ENCODE measurements at regions not wholly inside any gene's neighbourhood (a gene's known extent, or its start where the extent isn't known, plus 50 kb on each side); places are given as distances from the start of the nearest gene placed in this dataset.

DNA sequence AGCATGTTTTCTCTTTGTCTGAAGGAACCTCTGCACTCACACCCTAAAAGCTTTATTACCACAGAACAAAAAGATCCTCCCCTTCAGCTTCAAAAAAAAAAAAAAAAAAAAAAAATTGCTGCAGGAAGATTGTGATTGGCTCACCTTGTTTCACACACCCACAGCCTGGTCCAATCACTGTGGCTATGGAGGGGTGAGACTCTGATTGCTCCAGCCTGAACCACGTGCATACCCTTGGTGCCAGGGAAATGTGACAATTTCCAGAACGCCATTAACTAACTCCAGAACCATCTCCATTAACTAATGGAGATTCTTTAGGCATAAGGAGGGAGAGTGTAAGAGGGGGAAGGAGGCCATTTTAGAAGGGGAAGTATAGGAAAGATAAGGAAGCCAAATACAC is 106.5 kb upstream of the CRBN start:
- no peaks in the 10 kb centered on the region for H3K36me3 Mint-ChIP-seq (ENCODE audit: low read depth)
- H3K27ac Mint-ChIP-seq = no peak overlapping the region
- H3K9me3 Mint-ChIP-seq = no peaks in the 10 kb centered on the region
- no peaks in the 10 kb centered on the region for H3K4me1 Mint-ChIP-seq (ENCODE audit: low read depth)
- no peak for DNase-seq (ENCODE audit: low spot score)
- peaks cover 2% of the 10 kb centered on the region for H3K27me3 Mint-ChIP-seq (ENCODE audit: low read depth)
- no peak overlapping the region for H3K4me3 Mint-ChIP-seq

DNA sequence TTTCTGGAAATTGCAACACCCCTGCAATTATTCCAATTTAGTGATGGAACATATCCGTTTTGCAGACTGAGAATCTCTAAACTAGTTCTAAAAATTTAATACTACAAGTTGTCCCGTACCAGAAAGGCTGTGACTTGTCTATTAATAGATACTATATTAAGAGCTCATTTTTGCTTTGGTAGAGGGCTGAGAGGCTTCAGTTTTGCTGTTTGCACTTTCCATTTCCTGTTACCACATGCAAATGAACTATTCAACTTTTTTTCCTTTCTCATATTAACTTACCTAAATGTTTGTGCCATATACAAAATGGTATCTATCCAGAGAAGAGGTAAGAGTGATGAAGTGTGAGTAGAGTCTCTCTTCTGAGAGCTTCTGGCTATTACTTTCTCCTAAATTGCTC is 101.5 kb upstream of the CRBN start:
- H3K4me3 Mint-ChIP-seq = no peak overlapping the region
- H3K36me3 Mint-ChIP-seq (ENCODE audit: low read depth) = no peaks in the 10 kb centered on the region
- H3K4me1 Mint-ChIP-seq (ENCODE audit: low read depth) = no peaks in the 10 kb centered on the region
- peaks cover 2% of the 10 kb centered on the region for H3K27me3 Mint-ChIP-seq (ENCODE audit: low read depth)
- H3K27ac Mint-ChIP-seq = no peak overlapping the region
- DNase-seq (ENCODE audit: low spot score) = no peak
- H3K9me3 Mint-ChIP-seq = no peaks in the 10 kb centered on the region

DNA sequence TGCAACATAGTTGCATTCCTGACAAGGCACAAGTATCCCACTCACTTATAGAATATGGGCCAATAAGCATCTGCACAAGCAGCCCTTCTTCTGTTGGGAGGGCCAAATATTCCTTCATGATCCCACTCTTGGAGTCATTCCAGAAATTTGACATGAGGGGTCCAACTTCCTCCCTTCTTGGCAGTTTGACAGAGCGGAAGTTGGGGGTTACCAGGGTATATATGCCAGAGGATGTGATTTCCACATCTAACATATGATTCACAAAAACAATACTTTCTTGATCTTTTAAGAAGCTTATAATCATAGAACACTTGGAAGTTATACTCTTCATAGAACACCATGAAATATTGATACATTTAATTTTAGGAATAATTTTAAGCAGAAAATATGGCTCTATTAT is 100.9 kb upstream of the CRBN start:
- Mint-ChIP-seq H3K36me3 (ENCODE audit: low read depth) (no peaks in the 10 kb centered on the region), H3K9me3 (no peaks in the 10 kb centered on the region), H3K27me3 (ENCODE audit: low read depth) (peaks cover 2% of the 10 kb centered on the region), H3K4me3 (no peak overlapping the region), H3K4me1 (ENCODE audit: low read depth) (no peaks in the 10 kb centered on the region), H3K27ac (no peak overlapping the region)
- no peak for DNase-seq (ENCODE audit: low spot score)

DNA sequence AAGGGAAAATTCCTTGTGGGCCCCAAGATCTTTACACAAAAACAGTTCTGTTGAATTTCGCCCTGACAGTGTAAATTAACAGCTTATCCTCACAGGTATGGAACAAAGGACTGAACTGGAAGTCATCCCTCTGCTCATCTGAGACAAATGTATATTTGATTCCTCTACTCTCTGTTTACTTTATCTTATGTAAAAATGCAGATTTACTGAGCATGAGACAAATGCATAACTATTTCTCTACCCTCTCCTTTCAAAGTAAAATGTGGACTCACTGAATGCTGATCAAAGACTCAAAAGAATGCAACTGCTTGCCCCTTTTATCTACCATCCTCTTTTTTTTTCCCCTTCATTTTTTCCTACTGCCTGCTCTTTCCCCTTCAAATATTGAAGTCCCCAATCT is 98.6 kb upstream of the CRBN start:
- no peak overlapping the region for H3K4me3 Mint-ChIP-seq
- DNase-seq (ENCODE audit: low spot score) = no peak
- H3K27me3 Mint-ChIP-seq (ENCODE audit: low read depth) = no peaks in the 10 kb centered on the region
- H3K4me1 Mint-ChIP-seq (ENCODE audit: low read depth) = no peaks in the 10 kb centered on the region
- H3K9me3 Mint-ChIP-seq = no peaks in the 10 kb centered on the region
- H3K36me3 Mint-ChIP-seq (ENCODE audit: low read depth) = no peaks in the 10 kb centered on the region
- H3K27ac Mint-ChIP-seq = no peak overlapping the region

DNA sequence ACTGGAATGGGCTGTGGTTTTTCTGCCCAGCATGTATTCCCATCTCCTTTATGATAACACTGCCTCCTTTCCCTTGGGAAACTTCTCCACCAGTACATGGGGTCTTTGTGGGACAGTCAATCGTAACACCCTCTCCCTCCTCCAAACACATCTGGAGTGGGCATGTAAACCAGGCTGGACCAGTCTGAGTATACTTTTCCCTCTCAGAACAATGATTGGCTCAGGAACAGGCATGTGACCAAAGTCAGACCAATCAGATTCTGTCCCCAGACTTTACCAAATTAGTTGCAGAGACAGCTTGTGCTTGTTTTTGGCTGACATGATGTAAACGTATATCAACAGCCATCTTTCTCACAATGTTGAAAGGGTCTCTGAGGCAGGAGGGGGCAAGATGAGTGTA is 97.1 kb upstream of the CRBN start:
- H3K36me3 Mint-ChIP-seq (ENCODE audit: low read depth) = no peaks in the 10 kb centered on the region
- H3K4me3 Mint-ChIP-seq = no peak overlapping the region

DNA sequence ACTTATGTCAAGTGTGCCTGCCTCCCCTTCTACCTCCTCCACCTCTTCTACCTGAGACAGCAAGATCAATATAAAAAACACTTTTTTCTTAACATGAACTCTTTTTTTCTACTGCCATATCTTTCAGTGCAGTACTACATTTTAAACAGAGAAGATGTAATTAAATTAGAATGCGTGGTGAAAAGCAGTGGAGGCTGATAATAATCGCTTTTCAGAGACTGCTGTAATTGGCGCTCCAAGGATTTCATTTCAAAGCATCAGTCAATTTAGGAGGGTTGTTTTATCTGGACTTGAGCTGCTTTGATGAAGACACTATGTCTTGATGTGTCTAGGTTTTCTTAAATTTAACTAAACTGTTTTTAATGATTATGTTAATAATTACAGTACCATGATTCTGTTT is 85.3 kb upstream of the CRBN start:
- Mint-ChIP-seq H3K36me3 (ENCODE audit: low read depth) (no peaks in the 10 kb centered on the region), H3K9me3 (no peaks in the 10 kb centered on the region), H3K27me3 (ENCODE audit: low read depth) (no peaks in the 10 kb centered on the region), H3K27ac (no peak overlapping the region), H3K4me1 (ENCODE audit: low read depth) (no peaks in the 10 kb centered on the region), H3K4me3 (no peak overlapping the region)
- DNase-seq (ENCODE audit: low spot score) = no peak

More for the DNA sequence above, 97.1 kb upstream of the CRBN start:
- Mint-ChIP-seq H3K4me1 (ENCODE audit: low read depth) (no peaks in the 10 kb centered on the region), H3K27me3 (ENCODE audit: low read depth) (no peaks in the 10 kb centered on the region), H3K27ac (no peak overlapping the region), H3K9me3 (no peaks in the 10 kb centered on the region)
- DNase-seq (ENCODE audit: low spot score) = no peak

DNA sequence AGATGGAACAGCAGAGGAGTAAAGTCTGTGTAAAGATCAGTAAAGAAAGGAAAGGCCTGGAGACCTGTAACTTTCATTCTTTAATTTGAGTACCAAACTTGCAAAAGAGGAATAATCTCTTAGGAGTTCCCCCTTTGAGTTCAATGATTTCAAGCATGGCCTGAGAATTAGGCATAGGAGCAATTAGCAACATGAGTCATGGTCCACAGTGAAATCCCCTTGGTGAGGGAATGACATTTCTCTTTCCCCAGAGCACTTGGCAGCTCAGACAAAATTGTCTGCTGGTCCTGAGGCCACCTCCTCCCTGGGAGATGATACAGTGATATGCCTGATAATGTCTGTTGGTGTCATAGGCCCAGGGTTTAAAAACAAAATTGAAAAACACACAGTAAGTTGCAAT is 81.4 kb upstream of the CRBN start:
- no peak overlapping the region for H3K27ac Mint-ChIP-seq
- no peaks in the 10 kb centered on the region for H3K27me3 Mint-ChIP-seq (ENCODE audit: low read depth)
- no peaks in the 10 kb centered on the region for H3K36me3 Mint-ChIP-seq (ENCODE audit: low read depth)
- H3K9me3 Mint-ChIP-seq = no peaks in the 10 kb centered on the region
- no peak for DNase-seq (ENCODE audit: low spot score)
- no peaks in the 10 kb centered on the region for H3K4me1 Mint-ChIP-seq (ENCODE audit: low read depth)
- H3K4me3 Mint-ChIP-seq = no peak overlapping the region

DNA sequence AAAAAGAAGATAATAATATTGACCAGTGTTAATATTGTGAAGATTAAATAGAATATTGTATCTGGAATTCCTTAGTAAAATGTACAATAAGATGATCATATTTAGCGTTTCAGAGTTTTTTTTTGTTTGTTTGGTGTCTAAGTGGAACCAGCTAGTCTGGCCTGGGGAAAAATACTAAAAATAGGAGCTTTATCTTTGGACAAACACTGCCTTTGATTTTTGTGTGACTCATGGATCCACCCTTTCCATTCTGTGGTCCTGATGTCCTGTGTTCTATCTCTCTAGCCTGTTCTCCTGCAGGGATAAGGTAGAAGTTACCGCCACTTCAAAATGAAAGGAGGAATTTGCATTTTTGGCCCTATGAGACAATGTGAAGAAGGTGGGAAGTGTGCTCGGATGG is 79.7 kb upstream of the CRBN start:
- DNase-seq (ENCODE audit: low spot score) = no peak
- Mint-ChIP-seq H3K27me3 (ENCODE audit: low read depth) (no peaks in the 10 kb centered on the region), H3K27ac (no peak overlapping the region), H3K36me3 (ENCODE audit: low read depth) (no peaks in the 10 kb centered on the region), H3K4me3 (no peak overlapping the region), H3K9me3 (no peaks in the 10 kb centered on the region), H3K4me1 (ENCODE audit: low read depth) (no peaks in the 10 kb centered on the region)

DNA sequence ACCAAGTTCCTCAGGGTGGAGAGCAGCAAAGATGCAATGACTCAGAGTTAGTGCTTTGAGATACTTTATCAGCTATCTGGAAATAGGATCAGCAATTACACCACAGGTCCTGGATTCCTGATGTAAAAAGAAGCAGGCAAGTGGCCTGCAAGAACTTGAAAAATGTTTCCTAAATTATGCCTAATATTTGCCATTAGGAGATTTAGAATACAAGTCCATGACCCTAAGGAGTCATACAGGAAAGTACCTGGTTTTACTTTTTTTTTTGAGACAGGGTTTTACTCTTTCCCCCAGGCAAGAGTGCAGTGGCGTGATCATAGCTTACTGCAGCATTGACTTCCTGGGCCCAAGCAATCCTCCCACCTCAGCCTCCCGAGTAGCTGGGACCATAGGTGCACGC is 78.8 kb upstream of the CRBN start:
- H3K4me3 Mint-ChIP-seq = no peak overlapping the region
- H3K36me3 Mint-ChIP-seq (ENCODE audit: low read depth) = no peaks in the 10 kb centered on the region
- H3K9me3 Mint-ChIP-seq = no peaks in the 10 kb centered on the region
- H3K4me1 Mint-ChIP-seq (ENCODE audit: low read depth) = no peaks in the 10 kb centered on the region
- DNase-seq (ENCODE audit: low spot score) = no peak
- H3K27me3 Mint-ChIP-seq (ENCODE audit: low read depth) = no peaks in the 10 kb centered on the region
- no peak overlapping the region for H3K27ac Mint-ChIP-seq

DNA sequence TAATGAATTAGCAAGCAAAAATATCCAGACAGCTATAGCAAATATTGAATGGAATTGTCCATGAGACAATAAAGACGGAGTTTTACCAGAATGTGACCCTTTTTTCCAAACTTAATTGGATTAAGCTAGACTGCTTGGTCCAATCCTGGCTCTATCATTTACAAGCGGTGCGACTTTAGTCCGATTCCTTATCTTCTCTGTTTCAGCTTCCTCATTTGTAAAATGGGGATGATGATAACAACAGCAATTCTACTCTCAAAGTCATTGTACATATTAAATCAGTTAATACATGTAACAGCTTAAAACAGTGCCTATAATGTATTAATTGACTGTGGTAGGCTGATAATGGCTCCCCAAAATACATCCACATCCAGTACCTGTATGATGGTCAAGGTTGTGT is 62.1 kb upstream of the CRBN start:
- no peak for DNase-seq (ENCODE audit: low spot score)
- Mint-ChIP-seq H3K4me1 (ENCODE audit: low read depth) (no peaks in the 10 kb centered on the region), H3K9me3 (no peaks in the 10 kb centered on the region), H3K27ac (no peak overlapping the region), H3K36me3 (ENCODE audit: low read depth) (no peaks in the 10 kb centered on the region), H3K4me3 (no peak overlapping the region), H3K27me3 (ENCODE audit: low read depth) (peaks cover 3% of the 10 kb centered on the region)

DNA sequence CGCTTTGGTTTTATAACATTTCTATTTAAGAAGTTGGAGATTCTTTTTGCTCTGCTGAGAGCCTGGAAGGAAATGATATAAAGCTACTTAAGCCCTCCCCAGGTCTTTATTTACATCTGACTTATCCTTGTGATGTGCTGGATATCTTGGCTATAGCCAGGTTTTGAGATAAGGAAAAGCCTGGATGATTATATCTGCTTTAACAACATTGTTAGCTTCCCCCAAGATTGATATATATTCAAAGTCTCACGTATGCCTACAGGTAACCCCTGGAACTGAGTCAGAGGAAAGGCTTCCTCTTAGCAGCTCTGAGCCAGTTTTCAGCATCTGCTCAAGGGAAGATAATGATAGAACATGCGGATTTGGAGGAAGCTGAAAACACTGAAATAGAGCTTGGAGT is 61.5 kb upstream of the CRBN start:
- no peaks in the 10 kb centered on the region for H3K36me3 Mint-ChIP-seq (ENCODE audit: low read depth)
- no peaks in the 10 kb centered on the region for H3K9me3 Mint-ChIP-seq
- no peak overlapping the region for H3K4me3 Mint-ChIP-seq
- H3K27ac Mint-ChIP-seq = no peak overlapping the region
- DNase-seq (ENCODE audit: low spot score) = no peak
- peaks cover 2% of the 10 kb centered on the region for H3K27me3 Mint-ChIP-seq (ENCODE audit: low read depth)
- H3K4me1 Mint-ChIP-seq (ENCODE audit: low read depth) = no peaks in the 10 kb centered on the region

DNA sequence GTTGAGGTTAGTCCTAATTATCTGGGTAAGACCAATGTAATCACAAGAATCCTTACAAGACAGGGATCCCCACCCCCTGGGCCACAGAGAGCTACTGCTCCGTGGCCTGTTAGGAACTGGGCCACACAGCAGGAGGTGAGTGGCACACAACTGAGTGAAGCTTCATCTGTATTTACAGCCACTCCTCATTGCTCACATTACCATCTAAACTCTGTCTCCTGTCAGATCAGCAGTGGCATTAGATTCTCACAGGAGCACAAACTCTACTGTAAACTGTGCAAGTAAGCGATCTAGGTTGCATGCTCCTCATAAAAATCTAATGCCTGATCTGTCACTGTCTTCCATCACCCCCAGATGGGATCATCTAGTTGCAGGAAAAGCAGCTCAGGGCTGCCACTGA is 58.5 kb upstream of the CRBN start:
- Mint-ChIP-seq H3K27me3 (ENCODE audit: low read depth) (peaks cover 2% of the 10 kb centered on the region), H3K27ac (no peak overlapping the region), H3K4me3 (no peak overlapping the region), H3K36me3 (ENCODE audit: low read depth) (no peaks in the 10 kb centered on the region), H3K9me3 (no peaks in the 10 kb centered on the region), H3K4me1 (ENCODE audit: low read depth) (no peaks in the 10 kb centered on the region)
- no peak for DNase-seq (ENCODE audit: low spot score)

DNA sequence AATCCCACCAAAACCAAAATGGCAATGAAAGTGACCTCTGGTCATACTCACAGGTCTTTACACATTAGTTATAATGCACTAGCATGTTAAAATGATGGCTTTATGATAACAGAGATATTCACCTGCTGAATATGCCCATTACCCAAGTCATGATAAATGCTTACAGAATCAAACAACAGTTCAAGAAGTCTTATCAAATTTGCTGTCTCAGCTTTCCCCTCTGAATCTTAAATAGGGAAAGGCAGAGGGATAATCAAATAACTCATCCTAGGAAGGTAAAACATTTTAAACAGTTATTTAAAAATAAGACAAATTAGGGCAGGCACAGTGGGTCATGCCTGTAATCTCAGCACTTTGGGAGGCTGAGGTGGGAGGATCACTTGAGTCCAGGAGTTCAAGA is 52.8 kb upstream of the CRBN start:
- Mint-ChIP-seq H3K36me3 (ENCODE audit: low read depth) (no peaks in the 10 kb centered on the region), H3K4me3 (no peak overlapping the region), H3K27me3 (ENCODE audit: low read depth) (peaks cover 1% of the 10 kb centered on the region), H3K9me3 (no peaks in the 10 kb centered on the region), H3K4me1 (ENCODE audit: low read depth) (no peaks in the 10 kb centered on the region), H3K27ac (no peak overlapping the region)
- DNase-seq (ENCODE audit: low spot score) = no peak
